GM13977 (cell line): ENCODE measurements at regions not wholly inside any gene's neighbourhood (a gene's known extent, or its start where the extent isn't known, plus 50 kb on each side); places are given as distances from the start of the nearest gene placed in this dataset.

Experiments used
- DNase-seq: peaks from one replicate; pipeline ENCODE4 v3.0.0; 2012; ENCODE audit warnings: low spot score
- in situ Hi-C: fragments of 300-500 bp; cut with MboI; formaldehyde crosslinking; loops from one replicate; pipeline ENCODE4 v1.12.0; 2022; ENCODE audit warnings: low sequenced_read_pairs, low pct_unique_long_range_greater_than_20kb, mixed read lengths, inconsistent platforms; ENCODE audit not compliant: unreplicated experiment
- TF ChIP-seq, protein P1 (sequence below): IDR thresholded peaks from 2 replicates; pipeline ENCODE4 v1.5.1; 2012; ENCODE audit warnings: mild to moderate bottlenecking, control low read depth; ENCODE audit not compliant: insufficient read depth; ENCODE audit errors: extremely low read depth, missing control alignments

DNA sequence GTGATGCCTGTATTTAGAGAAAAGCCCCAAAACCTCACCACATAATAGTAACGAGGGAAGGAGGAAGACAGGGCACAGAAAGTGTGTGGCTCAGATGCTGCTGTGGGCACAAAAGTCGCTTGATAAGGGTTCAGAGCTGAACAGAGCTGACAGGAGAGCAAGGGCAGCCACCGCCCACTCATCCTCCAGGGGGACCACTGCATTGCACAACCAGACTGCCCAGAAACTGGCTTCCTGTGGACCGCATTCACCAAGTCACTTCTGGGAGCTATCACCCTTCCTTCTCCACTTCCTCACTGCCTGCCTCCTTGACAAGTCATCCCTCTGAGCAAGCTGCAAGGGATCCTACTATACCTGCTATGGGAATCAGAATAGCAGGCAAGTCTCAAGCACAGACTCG, 512.4 kb upstream of the CDH11 start:
- in situ Hi-C loops = no loop called here
- DNase-seq = no peak
- TF ChIP-seq, protein P1, sequence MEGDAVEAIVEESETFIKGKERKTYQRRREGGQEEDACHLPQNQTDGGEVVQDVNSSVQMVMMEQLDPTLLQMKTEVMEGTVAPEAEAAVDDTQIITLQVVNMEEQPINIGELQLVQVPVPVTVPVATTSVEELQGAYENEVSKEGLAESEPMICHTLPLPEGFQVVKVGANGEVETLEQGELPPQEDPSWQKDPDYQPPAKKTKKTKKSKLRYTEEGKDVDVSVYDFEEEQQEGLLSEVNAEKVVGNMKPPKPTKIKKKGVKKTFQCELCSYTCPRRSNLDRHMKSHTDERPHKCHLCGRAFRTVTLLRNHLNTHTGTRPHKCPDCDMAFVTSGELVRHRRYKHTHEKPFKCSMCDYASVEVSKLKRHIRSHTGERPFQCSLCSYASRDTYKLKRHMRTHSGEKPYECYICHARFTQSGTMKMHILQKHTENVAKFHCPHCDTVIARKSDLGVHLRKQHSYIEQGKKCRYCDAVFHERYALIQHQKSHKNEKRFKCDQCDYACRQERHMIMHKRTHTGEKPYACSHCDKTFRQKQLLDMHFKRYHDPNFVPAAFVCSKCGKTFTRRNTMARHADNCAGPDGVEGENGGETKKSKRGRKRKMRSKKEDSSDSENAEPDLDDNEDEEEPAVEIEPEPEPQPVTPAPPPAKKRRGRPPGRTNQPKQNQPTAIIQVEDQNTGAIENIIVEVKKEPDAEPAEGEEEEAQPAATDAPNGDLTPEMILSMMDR = no peak

DNA sequence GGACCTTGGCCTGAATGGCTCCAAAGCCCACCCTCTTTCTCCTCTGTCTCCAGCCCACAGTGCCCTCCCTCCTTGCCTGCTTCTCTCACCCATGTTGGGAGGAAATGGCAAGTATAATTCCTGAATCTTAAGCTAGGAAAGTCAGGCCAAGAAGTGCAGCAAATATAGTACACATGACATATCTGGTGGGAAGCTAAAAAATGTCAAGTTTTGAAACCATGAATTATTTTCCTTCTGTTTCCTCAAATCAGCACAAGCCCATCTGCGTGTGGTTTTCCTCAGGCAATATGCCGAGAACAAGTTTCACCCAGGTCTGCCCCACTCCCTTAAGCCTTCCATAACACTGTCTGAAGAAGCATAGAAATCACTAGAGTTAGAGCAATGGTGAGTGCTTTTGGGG, 502.8 kb upstream of the CDH11 start:
- DNase-seq = no peak
- in situ Hi-C loops = no loop called here
- TF ChIP-seq, protein P1 = no peak

DNA sequence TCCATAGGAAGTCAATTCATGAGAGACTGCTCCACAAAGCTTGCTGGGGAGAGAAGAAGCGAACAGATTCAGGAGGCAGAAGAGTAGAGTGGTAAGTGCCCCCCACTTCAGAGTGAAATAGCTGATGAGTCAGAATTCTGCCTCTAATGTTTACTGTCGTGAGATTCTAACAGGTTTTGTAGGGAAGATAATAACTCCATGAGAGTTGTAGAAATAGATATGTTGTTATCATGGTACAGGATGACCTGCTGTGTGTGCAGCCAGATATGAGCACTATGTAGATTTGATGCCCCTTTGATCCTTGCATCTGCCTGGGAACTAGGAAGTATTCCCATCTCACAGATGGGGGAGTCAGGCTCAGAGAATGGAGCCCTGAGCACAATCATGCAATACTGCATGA, 502.4 kb upstream of the CDH11 start:
- no peak for DNase-seq
- in situ Hi-C loops = no loop called here
- TF ChIP-seq, protein P1 = no peak

DNA sequence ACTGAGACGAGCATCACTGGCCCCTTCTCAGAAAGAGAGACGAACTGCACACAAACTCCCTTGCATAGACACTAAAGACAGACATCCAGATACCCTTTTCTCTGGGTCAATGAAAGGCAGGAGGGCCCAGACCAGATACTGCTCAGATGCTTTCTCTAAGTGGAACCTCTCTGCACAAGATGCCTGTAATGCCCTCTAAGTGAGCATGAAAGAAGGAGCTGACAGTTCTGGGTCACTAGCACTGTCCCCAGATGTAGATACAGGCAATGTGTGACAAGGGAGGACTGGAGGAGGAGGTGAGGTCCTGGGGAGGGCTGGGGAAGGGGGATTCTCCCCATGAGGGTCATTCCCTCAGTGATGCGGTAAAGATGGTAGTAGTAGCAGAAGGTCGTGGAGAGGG, 501.0 kb upstream of the CDH11 start:
- in situ Hi-C loops = no loop called here
- DNase-seq = no peak
- TF ChIP-seq, protein P1 = no peak

DNA sequence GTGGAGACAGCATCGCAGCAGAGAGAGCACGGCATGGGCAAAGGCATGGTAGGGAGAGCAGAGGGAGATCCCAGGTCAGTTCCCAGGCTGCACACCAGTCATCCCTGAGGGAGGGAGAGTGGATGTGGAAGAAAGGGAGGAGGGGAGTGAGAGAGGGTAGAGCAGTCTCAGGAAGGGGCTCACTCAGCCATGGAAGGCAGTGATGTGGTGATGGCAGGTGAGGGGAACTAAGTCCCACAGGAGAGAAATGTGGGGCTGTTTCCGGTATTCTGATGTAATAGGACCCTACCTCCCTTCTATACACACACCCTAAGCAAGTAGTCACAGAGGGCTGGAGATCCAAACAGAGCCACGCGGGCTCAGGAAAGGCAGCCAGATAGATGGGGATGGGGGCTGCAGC, 500.3 kb upstream of the CDH11 start:
- in situ Hi-C loops = no loop called here

DNA sequence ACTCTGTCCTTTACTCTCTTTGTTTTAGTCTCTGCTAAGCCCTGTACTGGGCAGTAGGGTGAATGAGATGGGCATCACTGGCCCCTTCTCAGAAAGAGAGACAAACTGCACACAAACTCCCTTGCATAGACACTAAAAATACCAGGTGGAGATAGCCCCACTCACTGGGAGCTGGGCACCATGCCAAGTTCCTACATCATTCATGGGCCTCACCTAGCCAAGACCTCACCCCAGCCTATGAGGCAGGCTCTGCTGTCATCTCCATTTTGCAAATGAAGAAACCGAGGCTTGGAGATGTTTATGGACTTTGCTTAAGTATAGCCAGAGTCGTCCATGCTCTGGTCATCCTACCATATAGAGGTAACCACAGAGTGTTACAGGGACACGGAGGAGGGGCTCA, 499.8 kb upstream of the CDH11 start:
- in situ Hi-C loops = no loop called here
- DNase-seq = no peak
- TF ChIP-seq, protein P1 = no peak

More for the DNA sequence above, 500.3 kb upstream of the CDH11 start:
- TF ChIP-seq, protein P1 = no peak
- no peak for DNase-seq

DNA sequence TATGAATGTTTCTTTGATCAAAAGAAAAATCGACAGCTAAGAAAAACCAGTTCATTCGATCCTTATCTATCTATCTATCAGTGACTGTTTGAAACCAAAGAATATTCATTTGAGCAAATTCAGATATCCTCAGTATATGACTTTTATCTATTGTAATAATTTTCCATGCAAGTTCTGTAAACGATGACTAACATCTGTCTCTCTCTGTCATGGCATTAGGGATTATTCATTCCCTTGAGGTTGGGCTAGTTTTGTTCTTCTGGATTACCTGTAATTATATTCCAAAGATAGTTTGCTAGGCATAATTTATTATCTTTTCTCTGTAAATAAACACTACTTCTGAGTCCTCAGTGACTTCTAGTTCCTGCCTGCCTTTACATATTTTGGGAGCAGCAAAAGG, 497.7 kb upstream of the CDH11 start:
- in situ Hi-C loops = no loop called here
- TF ChIP-seq, protein P1 = no peak
- DNase-seq = no peak
